ENCODE measurements at regions not wholly inside any gene's neighbourhood (a gene's known extent, or its start where the extent isn't known, plus 50 kb on each side); places are given as distances from the start of the nearest gene placed in this dataset.

- POLR2A ChIA-PET: no interaction called here
- no TSS peak for BruUV-seq (replicated peaks)
- H3K27me3 Mint-ChIP-seq (ENCODE audit: insufficient read depth, unreplicated experiment): no peaks in the 10 kb centered on the region
These were observed 72.9 kb upstream of the CCL2 start for GRCh38 chr17:34182036-34182803.

GRCh38 chr17:34195987-34196386 lies 59.1 kb upstream of the CCL2 start:
- no peaks in the 10 kb centered on the region for H3K36me3 Mint-ChIP-seq (ENCODE audit: insufficient read depth, unreplicated experiment)
- peaks cover 34% of the 10 kb centered on the region for H3K27me3 Mint-ChIP-seq (ENCODE audit: insufficient read depth, unreplicated experiment)
- intact Hi-C loops (cut with micrococcal nuclease): no loop called here
- TF ChIP-seq CTCF (IDR thresholded peaks at IDR 0.05; ENCODE audit: unreplicated experiment): no peak
- ChIA-PET CTCF (interaction anchor here (0.6 to 2.7 kb wide), 2 partner anchors 36 to 166 kb away, joined by 3 to 33 read pairs; partner anchors contain the start of gene CCL1), POLR2A (no interaction called here)
- no peak overlapping the region for H3K27ac Mint-ChIP-seq (ENCODE audit: low read depth, unreplicated experiment)
- no peak for DNase-seq (ENCODE audit: unreplicated experiment)
- BruUV-seq (replicated peaks): no TSS peak
- H3K9me3 Mint-ChIP-seq (ENCODE audit: unreplicated experiment): no peaks in the 10 kb centered on the region
- H3K4me1 Mint-ChIP-seq (ENCODE audit: insufficient read depth, unreplicated experiment): no peaks in the 10 kb centered on the region
- no peak overlapping the region for H3K4me3 Mint-ChIP-seq (ENCODE audit: unreplicated experiment)

More at GRCh38 chr17:34182036-34182803, 72.9 kb upstream of the CCL2 start:
- no peak for TF ChIP-seq CTCF (IDR thresholded peaks at IDR 0.05; ENCODE audit: unreplicated experiment)
- no peak overlapping the region for H3K27ac Mint-ChIP-seq (ENCODE audit: low read depth, unreplicated experiment)
- H3K4me3 Mint-ChIP-seq (ENCODE audit: unreplicated experiment): no peak overlapping the region
- no peaks in the 10 kb centered on the region for H3K4me1 Mint-ChIP-seq (ENCODE audit: insufficient read depth, unreplicated experiment)
- DNase-seq (ENCODE audit: unreplicated experiment): no peak
- intact Hi-C loops (cut with micrococcal nuclease): no loop called here
- H3K36me3 Mint-ChIP-seq (ENCODE audit: insufficient read depth, unreplicated experiment): no peaks in the 10 kb centered on the region
- no peaks in the 10 kb centered on the region for H3K9me3 Mint-ChIP-seq (ENCODE audit: unreplicated experiment)
- CTCF ChIA-PET: interaction anchor here (1.4 to 1.5 kb wide), 2 partner anchors 11 to 18 kb away, joined by 3 to 4 read pairs; no protein-coding TSS in a partner anchor

GRCh38 chr17:34198519-34198918 lies 56.6 kb upstream of the CCL2 start:
- Mint-ChIP-seq H3K9me3 (ENCODE audit: unreplicated experiment) (no peaks in the 10 kb centered on the region), H3K4me1 (ENCODE audit: insufficient read depth, unreplicated experiment) (no peaks in the 10 kb centered on the region), H3K4me3 (ENCODE audit: unreplicated experiment) (no peak overlapping the region), H3K36me3 (ENCODE audit: insufficient read depth, unreplicated experiment) (no peaks in the 10 kb centered on the region), H3K27ac (ENCODE audit: low read depth, unreplicated experiment) (no peak overlapping the region), H3K27me3 (ENCODE audit: insufficient read depth, unreplicated experiment) (peaks cover 30% of the 10 kb centered on the region)
- ChIA-PET POLR2A (no interaction called here), CTCF (interaction anchor here (0.7 to 5.4 kb wide), 3 partner anchors 20 to 164 kb away, joined by 3 to 184 read pairs (median 3); partner anchors contain the start of gene CCL1)
- BruUV-seq (replicated peaks): no TSS peak
- no peak for DNase-seq (ENCODE audit: unreplicated experiment)
- intact Hi-C loops (cut with micrococcal nuclease): no loop called here
- no peak for TF ChIP-seq CTCF (IDR thresholded peaks at IDR 0.05; ENCODE audit: unreplicated experiment)

- H3K36me3 Mint-ChIP-seq (ENCODE audit: insufficient read depth, unreplicated experiment): no peaks in the 10 kb centered on the region
- no peak for TF ChIP-seq CTCF (IDR thresholded peaks at IDR 0.05; ENCODE audit: unreplicated experiment)
- intact Hi-C loops (cut with micrococcal nuclease): no loop called here
- H3K27ac Mint-ChIP-seq (ENCODE audit: low read depth, unreplicated experiment): no peak overlapping the region
- ChIA-PET CTCF (interaction anchor here (0.6 to 5.4 kb wide), 7 partner anchors 19 to 938 kb away, joined by 3 to 184 read pairs (median 3); partner anchors contain the start of genes CCL1 and RAD51D), POLR2A (no interaction called here)
- no peaks in the 10 kb centered on the region for H3K4me1 Mint-ChIP-seq (ENCODE audit: insufficient read depth, unreplicated experiment)
- H3K27me3 Mint-ChIP-seq (ENCODE audit: insufficient read depth, unreplicated experiment): peaks cover 21% of the 10 kb centered on the region
- no TSS peak for BruUV-seq (replicated peaks)
- DNase-seq (ENCODE audit: unreplicated experiment): no peak
- H3K4me3 Mint-ChIP-seq (ENCODE audit: unreplicated experiment): no peak overlapping the region
- no peaks in the 10 kb centered on the region for H3K9me3 Mint-ChIP-seq (ENCODE audit: unreplicated experiment)
These were observed 55.6 kb upstream of the CCL2 start for GRCh38 chr17:34199454-34199853.

Measured in MCF 10A (cell line).